ENCODE measurements at regions not wholly inside any gene's neighbourhood (a gene's known extent, or its start where the extent isn't known, plus 50 kb on each side); places are given as distances from the start of the nearest gene placed in this dataset.

GRCh38 chr13:65932587-65933239 is 1297.4 kb downstream of the PCDH9 start (continued):
- TF ChIP-seq BCLAF1 (IDR thresholded peaks at IDR 0.05) = no peak
- TF ChIP-seq SREBF2 (IDR thresholded peaks at IDR 0.05; ENCODE audit: low read length) = no peak
- TF ChIP-seq SIN3A (IDR thresholded peaks at IDR 0.05; ENCODE audit: low read depth, low read length) = no peak
- no peak for TF ChIP-seq FOS (IDR thresholded peaks at IDR 0.05; ENCODE audit: borderline replicate concordance, extremely low read depth, insufficient read length)
- TF ChIP-seq SMAD5 (IDR thresholded peaks at IDR 0.05; ENCODE audit: low read depth) = no peak
- TF ChIP-seq NFXL1 (IDR thresholded peaks at IDR 0.05; ENCODE audit: borderline replicate concordance) = no peak
- no peak for TF ChIP-seq SIX5 (IDR thresholded peaks at IDR 0.05; ENCODE audit: low read depth, low read length, severe bottlenecking)

- CTCF ChIA-PET = interaction anchor here (1.5 kb wide), 1 partner anchor 13 kb away, joined by 3 read pairs; no protein-coding TSS in a partner anchor
- no peaks in the 10 kb centered on the region for H3K36me3 ChIP-seq (ENCODE audit: control insufficient read depth in 2 of 2, insufficient read depth in 2 of 2, low read length in 1 of 2)
- intact Hi-C loops (cut with micrococcal nuclease; ENCODE audit: unreplicated experiment) = no loop called here
- RAD21 ChIA-PET (ENCODE audit: unreplicated experiment) = interaction anchor here (1.7 kb wide), 1 partner anchor 12 kb away, joined by 4 read pairs; no protein-coding TSS in a partner anchor
- no peaks in the 10 kb centered on the region for H3K4me1 ChIP-seq (ENCODE audit: control insufficient read depth, insufficient read depth, low read length)
- TF ChIP-seq ZBTB33 (IDR thresholded peaks at IDR 0.05) = no peak
- TF ChIP-seq, protein P1, sequence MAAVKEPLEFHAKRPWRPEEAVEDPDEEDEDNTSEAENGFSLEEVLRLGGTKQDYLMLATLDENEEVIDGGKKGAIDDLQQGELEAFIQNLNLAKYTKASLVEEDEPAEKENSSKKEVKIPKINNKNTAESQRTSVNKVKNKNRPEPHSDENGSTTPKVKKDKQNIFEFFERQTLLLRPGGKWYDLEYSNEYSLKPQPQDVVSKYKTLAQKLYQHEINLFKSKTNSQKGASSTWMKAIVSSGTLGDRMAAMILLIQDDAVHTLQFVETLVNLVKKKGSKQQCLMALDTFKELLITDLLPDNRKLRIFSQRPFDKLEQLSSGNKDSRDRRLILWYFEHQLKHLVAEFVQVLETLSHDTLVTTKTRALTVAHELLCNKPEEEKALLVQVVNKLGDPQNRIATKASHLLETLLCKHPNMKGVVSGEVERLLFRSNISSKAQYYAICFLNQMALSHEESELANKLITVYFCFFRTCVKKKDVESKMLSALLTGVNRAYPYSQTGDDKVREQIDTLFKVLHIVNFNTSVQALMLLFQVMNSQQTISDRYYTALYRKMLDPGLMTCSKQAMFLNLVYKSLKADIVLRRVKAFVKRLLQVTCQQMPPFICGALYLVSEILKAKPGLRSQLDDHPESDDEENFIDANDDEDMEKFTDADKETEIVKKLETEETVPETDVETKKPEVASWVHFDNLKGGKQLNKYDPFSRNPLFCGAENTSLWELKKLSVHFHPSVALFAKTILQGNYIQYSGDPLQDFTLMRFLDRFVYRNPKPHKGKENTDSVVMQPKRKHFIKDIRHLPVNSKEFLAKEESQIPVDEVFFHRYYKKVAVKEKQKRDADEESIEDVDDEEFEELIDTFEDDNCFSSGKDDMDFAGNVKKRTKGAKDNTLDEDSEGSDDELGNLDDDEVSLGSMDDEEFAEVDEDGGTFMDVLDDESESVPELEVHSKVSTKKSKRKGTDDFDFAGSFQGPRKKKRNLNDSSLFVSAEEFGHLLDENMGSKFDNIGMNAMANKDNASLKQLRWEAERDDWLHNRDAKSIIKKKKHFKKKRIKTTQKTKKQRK (IDR thresholded peaks at IDR 0.05; ENCODE audit: low read depth, low read length) = no peak
- TF ChIP-seq SREBF1 (IDR thresholded peaks at IDR 0.05; ENCODE audit: low read length) = no peak
- TF ChIP-seq ZSCAN29 (IDR thresholded peaks at IDR 0.05) = no peak
- no peaks in the 10 kb centered on the region for H4K20me1 ChIP-seq (ENCODE audit: control insufficient read depth, insufficient read depth)
- no peaks in the 10 kb centered on the region for H3K9me3 ChIP-seq (replicated peaks; ENCODE audit: control insufficient read depth, insufficient read depth, low read length)
- H3K79me2 ChIP-seq (ENCODE audit: control insufficient read depth, insufficient read depth, low read length) = no peaks in the 10 kb centered on the region
- no peak overlapping the region for H3K4me3 ChIP-seq
- POLR2A ChIA-PET = no interaction called here
- SMC1A ChIA-PET (ENCODE audit: uncharacterized antibody, unreplicated experiment) = no interaction called here
- H3K27ac ChIP-seq (ENCODE audit: control insufficient read depth, insufficient read depth) = no peak overlapping the region
- WGBS (ENCODE audit: insufficient coverage, insufficient replicate concordance, low lambda C conversion rate, missing lambda C conversion rate) = 0% methylated on average over 2 of the region's 2 CpGs
- in situ Hi-C loops (cut with MboI) = no loop called here
- no peak; the same call in 2 of the 3 replicates for ATAC-seq
- H3K9ac ChIP-seq (ENCODE audit: control insufficient read depth, insufficient read depth, low read length) = no peak overlapping the region
- H3K4me2 ChIP-seq (ENCODE audit: control insufficient read depth, insufficient read depth) = no peak overlapping the region
- no peak overlapping the region for H2AFZ ChIP-seq (ENCODE audit: control insufficient read depth, low read depth, low read length)
- no peaks in the 10 kb centered on the region for H3K27me3 ChIP-seq (replicated peaks in 1 of 2; ENCODE audit: control insufficient read depth in 2 of 2, insufficient read depth in 2 of 2, low read length in 1 of 2)
- FAIRE-seq = no peak
- no TSS peak for BruUV-seq (replicated peaks)
- no peak for DNase-seq (ENCODE audit: low read depth, low spot score)
These were observed 1298.1 kb downstream of the PCDH9 start for GRCh38 chr13:65932013-65932412.
